ENCODE measurements at regions not wholly inside any gene's neighbourhood (a gene's known extent, or its start where the extent isn't known, plus 50 kb on each side); places are given as distances from the start of the nearest gene placed in this dataset.
"Not testable (repeated sequence)": the region's sequence is repeated elsewhere in the genome, so short reads cannot be mapped to it uniquely, and the experiment has no call there.

GRCh38 chr6:99711925-99712324, 105.3 kb downstream of the PRDM13 start:
- no peak for DNase-seq (ENCODE audit: extremely low spot score)
- TF ChIP-seq SP1 (IDR thresholded peaks at IDR 0.05) (no peak), BHLHE40 (IDR thresholded peaks at IDR 0.05; ENCODE audit: borderline replicate concordance) (no peak), ZNF384 (IDR thresholded peaks at IDR 0.05) (no peak), CTBP1 (IDR thresholded peaks at IDR 0.05; ENCODE audit: borderline replicate concordance) (no peak), FOXK2 (IDR thresholded peaks at IDR 0.05) (no peak), LEF1 (IDR thresholded peaks at IDR 0.05; ENCODE audit: borderline replicate concordance) (no peak), SUZ12 (IDR thresholded peaks at IDR 0.05) (no peak), NFRKB (IDR thresholded peaks at IDR 0.05) (no peak), ARNT (IDR thresholded peaks at IDR 0.05) (no peak), ELF4 (IDR thresholded peaks at IDR 0.05) (no peak), FOXA1 (IDR thresholded peaks at IDR 0.05) (no peak), HDGF (IDR thresholded peaks at IDR 0.05; ENCODE audit: borderline replicate concordance) (no peak), PKNOX1 (IDR thresholded peaks at IDR 0.05) (no peak), TARDBP (IDR thresholded peaks at IDR 0.05) (no peak), FOXM1 (IDR thresholded peaks at IDR 0.05; ENCODE audit: borderline replicate concordance) (no peak)
- ChIA-PET CTCF (no interaction called here), POLR2A (no interaction called here)

GRCh38 chr6:99712519-99712918, 105.9 kb downstream of the PRDM13 start:
- TF ChIP-seq CTBP1 (IDR thresholded peaks at IDR 0.05; ENCODE audit: borderline replicate concordance) (no peak), ZNF384 (IDR thresholded peaks at IDR 0.05) (no peak), FOXM1 (IDR thresholded peaks at IDR 0.05; ENCODE audit: borderline replicate concordance) (no peak), TARDBP (IDR thresholded peaks at IDR 0.05) (no peak), LEF1 (IDR thresholded peaks at IDR 0.05; ENCODE audit: borderline replicate concordance) (no peak), HDGF (IDR thresholded peaks at IDR 0.05; ENCODE audit: borderline replicate concordance) (no peak), ARNT (IDR thresholded peaks at IDR 0.05) (no peak), FOXA1 (IDR thresholded peaks at IDR 0.05) (no peak), ELF4 (IDR thresholded peaks at IDR 0.05) (no peak), NFRKB (IDR thresholded peaks at IDR 0.05) (no peak), BHLHE40 (IDR thresholded peaks at IDR 0.05; ENCODE audit: borderline replicate concordance) (no peak), SP1 (IDR thresholded peaks at IDR 0.05) (no peak), SUZ12 (IDR thresholded peaks at IDR 0.05) (no peak), FOXK2 (IDR thresholded peaks at IDR 0.05) (no peak)

GRCh38 chr6:99722043-99722442, 115.4 kb downstream of the PRDM13 start:
- POLR2A ChIA-PET; DNase-seq (ENCODE audit: extremely low spot score); CTCF ChIA-PET: not testable (repeated sequence)

More at GRCh38 chr6:99712519-99712918, 105.9 kb downstream of the PRDM13 start:
- DNase-seq (ENCODE audit: extremely low spot score), result no peak
- ChIA-PET CTCF (no interaction called here), POLR2A (no interaction called here)

GRCh38 chr6:99730237-99730636, 123.6 kb downstream of the PRDM13 start:
- POLR2A ChIA-PET; CTCF ChIA-PET; DNase-seq (ENCODE audit: extremely low spot score): not testable (repeated sequence)

GRCh38 chr6:99736302-99736701, 129.7 kb downstream of the PRDM13 start:
- no peak for TF ChIP-seq L3MBTL2 (conservative IDR thresholded peaks at IDR 0.05)
- TF ChIP-seq CTBP1 (IDR thresholded peaks at IDR 0.05; ENCODE audit: borderline replicate concordance), result no peak
- TF ChIP-seq TARDBP (IDR thresholded peaks at IDR 0.05), result no peak
- TF ChIP-seq SUZ12 (IDR thresholded peaks at IDR 0.05), result no peak
- no peak for TF ChIP-seq NFRKB (IDR thresholded peaks at IDR 0.05)
- TF ChIP-seq HDGF (IDR thresholded peaks at IDR 0.05; ENCODE audit: borderline replicate concordance), result no peak
- no peak for TF ChIP-seq PKNOX1 (IDR thresholded peaks at IDR 0.05)
- TF ChIP-seq BHLHE40 (IDR thresholded peaks at IDR 0.05; ENCODE audit: borderline replicate concordance), result no peak
- no peak for TF ChIP-seq FOXA1 (IDR thresholded peaks at IDR 0.05)
- no peak for TF ChIP-seq SP1 (IDR thresholded peaks at IDR 0.05)
- no peak for TF ChIP-seq ELF4 (IDR thresholded peaks at IDR 0.05)
- no peak for DNase-seq (ENCODE audit: extremely low spot score)
- ChIA-PET CTCF (interaction anchor here (1.1 kb wide), 1 partner anchor 9 kb away, joined by 3 read pairs; no protein-coding TSS in a partner anchor), POLR2A (no interaction called here)

- ChIA-PET POLR2A (no interaction called here), CTCF (no interaction called here)
- TF ChIP-seq CTBP1 (IDR thresholded peaks at IDR 0.05; ENCODE audit: borderline replicate concordance) (no peak), ZNF384 (IDR thresholded peaks at IDR 0.05) (no peak), SUZ12 (IDR thresholded peaks at IDR 0.05) (no peak), HDGF (IDR thresholded peaks at IDR 0.05; ENCODE audit: borderline replicate concordance) (no peak), FOXK2 (IDR thresholded peaks at IDR 0.05) (no peak), FOXM1 (IDR thresholded peaks at IDR 0.05; ENCODE audit: borderline replicate concordance) (no peak), L3MBTL2 (conservative IDR thresholded peaks at IDR 0.05) (no peak), FOXA1 (IDR thresholded peaks at IDR 0.05) (no peak), BHLHE40 (IDR thresholded peaks at IDR 0.05; ENCODE audit: borderline replicate concordance) (no peak), TARDBP (IDR thresholded peaks at IDR 0.05) (no peak), NFRKB (IDR thresholded peaks at IDR 0.05) (no peak)
- DNase-seq (ENCODE audit: extremely low spot score), result no peak
These were observed 132.9 kb downstream of the PRDM13 start for GRCh38 chr6:99739526-99739925.

- POLR2A ChIA-PET, result no interaction called here
- CTCF ChIA-PET, result no interaction called here
- no peak for DNase-seq (ENCODE audit: extremely low spot score)
- TF ChIP-seq ARNT (IDR thresholded peaks at IDR 0.05) (no peak), SP1 (IDR thresholded peaks at IDR 0.05) (no peak), FOXK2 (IDR thresholded peaks at IDR 0.05) (no peak), ZNF384 (IDR thresholded peaks at IDR 0.05) (no peak), BHLHE40 (IDR thresholded peaks at IDR 0.05; ENCODE audit: borderline replicate concordance) (no peak), SUZ12 (IDR thresholded peaks at IDR 0.05) (no peak), TARDBP (IDR thresholded peaks at IDR 0.05) (no peak), L3MBTL2 (conservative IDR thresholded peaks at IDR 0.05) (no peak), FOXM1 (IDR thresholded peaks at IDR 0.05; ENCODE audit: borderline replicate concordance) (no peak)
These were observed 134.5 kb downstream of the PRDM13 start for GRCh38 chr6:99741092-99741491.

Measured in HEK293T (cell line).